Activated naive CD4-positive, alpha-beta T cell treated with anti-CD3 and anti-CD28 coated beads, Interleukin-2, amount 50 U/mL, for 24 hours (primary cell): ENCODE measurements at regions not wholly inside any gene's neighbourhood (a gene's known extent, or its start where the extent isn't known, plus 50 kb on each side); places are given as distances from the start of the nearest gene placed in this dataset.
"Not testable (repeated sequence)": the region's sequence is repeated elsewhere in the genome, so short reads cannot be mapped to it uniquely, and the experiment has no call there.

Source experiments
- H3K27ac Mint-ChIP-seq: one replicate; pipeline ENCODE4 v1.8.0; 2021; ENCODE audit warnings: mild to moderate bottlenecking, mixed read lengths
- H3K27me3 Mint-ChIP-seq: one replicate; pipeline ENCODE4 v1.8.0; 2021; ENCODE audit warnings: mixed read lengths
- H3K36me3 Mint-ChIP-seq: one replicate; pipeline ENCODE4 v1.8.0; 2021; ENCODE audit warnings: mixed read lengths
- H3K4me1 Mint-ChIP-seq: one replicate; pipeline ENCODE4 v1.8.0; 2021; ENCODE audit warnings: mixed read lengths
- H3K4me3 Mint-ChIP-seq: one replicate; pipeline ENCODE4 v1.8.0; 2021; ENCODE audit warnings: mild to moderate bottlenecking, mixed read lengths
- H3K9me3 Mint-ChIP-seq: one replicate; pipeline ENCODE4 v1.8.0; 2021; ENCODE audit warnings: mixed read lengths

GRCh38 chr9:26524267-26524666 lies 368.3 kb downstream of the CAAP1 start:
- no peak overlapping the region for H3K27ac Mint-ChIP-seq
- no peaks in the 10 kb centered on the region for H3K36me3 Mint-ChIP-seq
- H3K4me1 Mint-ChIP-seq = no peaks in the 10 kb centered on the region
- H3K27me3 Mint-ChIP-seq = no peaks in the 10 kb centered on the region
- H3K4me3 Mint-ChIP-seq = no peak overlapping the region
- H3K9me3 Mint-ChIP-seq = no peaks in the 10 kb centered on the region

- no peaks in the 10 kb centered on the region for H3K27me3 Mint-ChIP-seq
- no peak overlapping the region for H3K4me3 Mint-ChIP-seq
- H3K27ac Mint-ChIP-seq = no peak overlapping the region
- H3K4me1 Mint-ChIP-seq = no peaks in the 10 kb centered on the region
- no peaks in the 10 kb centered on the region for H3K9me3 Mint-ChIP-seq
- no peaks in the 10 kb centered on the region for H3K36me3 Mint-ChIP-seq
Observed at GRCh38 chr9:26523577-26523976, 369.0 kb downstream of the CAAP1 start.

- Mint-ChIP-seq H3K36me3 (no peaks in the 10 kb centered on the region), H3K27ac (no peak overlapping the region), H3K4me1 (no peaks in the 10 kb centered on the region), H3K9me3 (peaks cover 4% of the 10 kb centered on the region), H3K27me3 (no peaks in the 10 kb centered on the region), H3K4me3 (no peak overlapping the region)
Observed at GRCh38 chr9:26520141-26520540, 372.5 kb downstream of the CAAP1 start.

- H3K36me3 Mint-ChIP-seq = no peaks in the 10 kb centered on the region
- no peak overlapping the region for H3K4me3 Mint-ChIP-seq
- H3K9me3 Mint-ChIP-seq = peaks cover 4% of the 10 kb centered on the region
- no peaks in the 10 kb centered on the region for H3K4me1 Mint-ChIP-seq
- H3K27ac Mint-ChIP-seq = no peak overlapping the region
- H3K27me3 Mint-ChIP-seq = no peaks in the 10 kb centered on the region
Observed at GRCh38 chr9:26516773-26517343, 375.7 kb downstream of the CAAP1 start.

- no peak overlapping the region for H3K4me3 Mint-ChIP-seq
- H3K27ac Mint-ChIP-seq = no peak overlapping the region
- peaks cover 4% of the 10 kb centered on the region for H3K9me3 Mint-ChIP-seq
- H3K36me3 Mint-ChIP-seq = no peaks in the 10 kb centered on the region
- no peaks in the 10 kb centered on the region for H3K27me3 Mint-ChIP-seq
- H3K4me1 Mint-ChIP-seq = no peaks in the 10 kb centered on the region
Observed at GRCh38 chr9:26513730-26514129, 378.9 kb downstream of the CAAP1 start.

GRCh38 chr9:26510137-26510536 lies 382.5 kb downstream of the CAAP1 start:
- Mint-ChIP-seq H3K4me1 (no peaks in the 10 kb centered on the region), H3K36me3 (no peaks in the 10 kb centered on the region), H3K27ac (no peak overlapping the region), H3K4me3 (no peak overlapping the region), H3K9me3 (no peaks in the 10 kb centered on the region), H3K27me3 (no peaks in the 10 kb centered on the region)

GRCh38 chr9:26508897-26509296 lies 383.7 kb downstream of the CAAP1 start:
- H3K4me1 Mint-ChIP-seq = no peaks in the 10 kb centered on the region
- no peak overlapping the region for H3K27ac Mint-ChIP-seq
- H3K36me3 Mint-ChIP-seq = no peaks in the 10 kb centered on the region
- H3K27me3 Mint-ChIP-seq = no peaks in the 10 kb centered on the region
- H3K4me3 Mint-ChIP-seq = no peak overlapping the region
- H3K9me3 Mint-ChIP-seq = no peaks in the 10 kb centered on the region

GRCh38 chr9:26504057-26504456 lies 388.5 kb downstream of the CAAP1 start:
- Mint-ChIP-seq H3K4me1 (no peaks in the 10 kb centered on the region), H3K36me3 (no peaks in the 10 kb centered on the region), H3K27me3 (no peaks in the 10 kb centered on the region), H3K4me3 (no peak overlapping the region), H3K27ac (no peak overlapping the region), H3K9me3 (no peaks in the 10 kb centered on the region)

GRCh38 chr9:26502311-26502710 lies 390.3 kb downstream of the CAAP1 start:
- Mint-ChIP-seq H3K9me3 (no peaks in the 10 kb centered on the region), H3K27me3 (no peaks in the 10 kb centered on the region), H3K4me3 (no peak overlapping the region), H3K36me3 (no peaks in the 10 kb centered on the region), H3K4me1 (no peaks in the 10 kb centered on the region), H3K27ac (no peak overlapping the region)

GRCh38 chr9:26500471-26500870 lies 392.1 kb downstream of the CAAP1 start:
- Mint-ChIP-seq H3K4me1 (no peaks in the 10 kb centered on the region), H3K9me3 (no peaks in the 10 kb centered on the region), H3K36me3 (no peaks in the 10 kb centered on the region), H3K27ac (no peak overlapping the region), H3K4me3 (no peak overlapping the region), H3K27me3 (no peaks in the 10 kb centered on the region)

GRCh38 chr9:26492608-26493521 lies 399.7 kb downstream of the CAAP1 start:
- H3K9me3 Mint-ChIP-seq, H3K4me1 Mint-ChIP-seq, H3K27ac Mint-ChIP-seq, H3K4me3 Mint-ChIP-seq, H3K27me3 Mint-ChIP-seq, H3K36me3 Mint-ChIP-seq: not testable (repeated sequence)

- not testable (repeated sequence) for H3K36me3 Mint-ChIP-seq
Observed at GRCh38 chr9:26491922-26492607, 400.5 kb downstream of the CAAP1 start.

GRCh38 chr9:26483991-26484390 lies 408.6 kb downstream of the CAAP1 start:
- Mint-ChIP-seq H3K9me3 (peaks cover 19% of the 10 kb centered on the region), H3K36me3 (no peaks in the 10 kb centered on the region), H3K4me1 (no peaks in the 10 kb centered on the region), H3K4me3 (no peak overlapping the region), H3K27ac (no peak overlapping the region), H3K27me3 (no peaks in the 10 kb centered on the region)

More at GRCh38 chr9:26491922-26492607, 400.5 kb downstream of the CAAP1 start:
- not testable (repeated sequence) for H3K4me3 Mint-ChIP-seq, H3K4me1 Mint-ChIP-seq, H3K9me3 Mint-ChIP-seq, H3K27me3 Mint-ChIP-seq, H3K27ac Mint-ChIP-seq

- Mint-ChIP-seq H3K9me3 (peaks cover 11% of the 10 kb centered on the region), H3K27ac (no peak overlapping the region), H3K4me1 (no peaks in the 10 kb centered on the region), H3K27me3 (no peaks in the 10 kb centered on the region), H3K36me3 (no peaks in the 10 kb centered on the region), H3K4me3 (no peak overlapping the region)
Observed at GRCh38 chr9:26477963-26478362, 414.6 kb downstream of the CAAP1 start.

GRCh38 chr9:26471261-26471660 lies 421.3 kb downstream of the CAAP1 start:
- peaks cover 8% of the 10 kb centered on the region for H3K9me3 Mint-ChIP-seq
- H3K4me1 Mint-ChIP-seq = no peaks in the 10 kb centered on the region
- no peak overlapping the region for H3K4me3 Mint-ChIP-seq
- no peaks in the 10 kb centered on the region for H3K36me3 Mint-ChIP-seq
- H3K27me3 Mint-ChIP-seq = no peaks in the 10 kb centered on the region
- H3K27ac Mint-ChIP-seq = no peak overlapping the region

- Mint-ChIP-seq H3K4me3 (no peak overlapping the region), H3K27me3 (no peaks in the 10 kb centered on the region), H3K9me3 (peaks cover 9% of the 10 kb centered on the region), H3K36me3 (no peaks in the 10 kb centered on the region), H3K4me1 (no peaks in the 10 kb centered on the region), H3K27ac (no peak overlapping the region)
Observed at GRCh38 chr9:26470284-26470683, 422.3 kb downstream of the CAAP1 start.
